HT-29 (cell line): ENCODE measurements at regions not wholly inside any gene's neighbourhood (a gene's known extent, or its start where the extent isn't known, plus 50 kb on each side); places are given as distances from the start of the nearest gene placed in this dataset.
A peak's percentile ranks its signal among the peaks of the same experiment; 100 is the strongest.

Experiments
- DNase-seq: peaks from one replicate; pipeline ENCODE4 v3.0.0-alpha.2; 2015; ENCODE audit warnings: low spot score

DNA sequence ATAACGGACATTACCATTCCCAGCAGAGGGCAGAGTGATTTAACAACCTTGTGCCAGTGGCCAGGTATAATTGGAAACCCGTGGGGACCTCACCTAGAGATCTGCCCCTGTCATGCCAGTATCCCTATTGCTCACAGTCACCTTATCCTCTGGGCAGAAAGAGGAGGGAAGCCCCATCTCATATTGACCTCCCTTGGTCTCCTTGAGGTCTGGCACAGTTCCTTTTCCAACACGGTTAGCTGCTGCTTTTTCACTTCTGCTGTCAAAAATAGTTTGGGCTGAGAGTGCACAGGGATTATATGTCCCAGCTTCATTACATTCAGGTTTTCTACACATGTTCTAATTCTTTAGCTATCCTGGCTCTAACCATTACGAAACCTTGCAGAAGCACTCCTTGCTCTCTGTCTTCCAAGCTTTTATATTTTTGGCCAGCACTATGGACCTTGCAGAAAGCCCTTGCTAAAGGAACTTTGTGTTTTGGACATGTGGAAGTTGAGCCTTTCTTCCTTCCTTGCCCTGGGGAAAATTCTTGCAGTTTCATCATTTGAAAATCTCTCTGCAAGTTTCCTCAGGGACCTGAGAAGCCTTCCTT is 111.7 kb upstream of the MIS18BP1 start:
- peak; percentile 2 for DNase-seq

- no peak for DNase-seq
Measured at GRCh38 chr14:45362505-45362904, 109.5 kb upstream of the MIS18BP1 start.

DNA sequence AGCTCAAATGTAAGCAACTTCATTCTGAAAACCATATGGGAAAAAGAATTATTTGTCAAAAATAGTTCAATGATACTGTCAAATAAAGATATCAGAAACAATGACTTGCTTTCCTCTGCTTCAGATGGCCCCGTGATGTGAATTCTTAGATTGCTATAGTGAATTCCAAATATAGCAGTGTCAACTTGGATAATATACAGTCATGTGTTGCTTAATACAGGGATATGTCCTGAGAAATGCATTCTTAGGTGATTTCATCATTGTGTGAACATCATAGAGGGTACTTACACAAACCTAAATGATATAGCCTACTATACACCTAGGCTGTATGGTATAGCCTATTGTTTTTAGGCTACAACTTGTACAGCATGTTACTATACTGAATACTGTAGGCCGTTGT is 108.7 kb upstream of the MIS18BP1 start:
- DNase-seq = no peak

- no peak for DNase-seq
Measured at GRCh38 chr14:45359746-45360145, 106.7 kb upstream of the MIS18BP1 start.

- no peak for DNase-seq
Measured at GRCh38 chr14:45332360-45332988, 79.5 kb upstream of the MIS18BP1 start.

GRCh38 chr14:45308745-45309397 is 55.9 kb upstream of the MIS18BP1 start:
- no peak for DNase-seq
